Fibroblast of lung (primary cell): ENCODE measurements at regions not wholly inside any gene's neighbourhood (a gene's known extent, or its start where the extent isn't known, plus 50 kb on each side); places are given as distances from the start of the nearest gene placed in this dataset.

Source experiments
- CTCF ChIP-seq, 2 donors: IDR thresholded peaks in 1 of 2; conservative IDR thresholded peaks in 1 of 2; 1 replicate in 1 of 2; 2 replicates in 1 of 2; pipeline ENCODE4 v1.5.1; 2011 to 2012; ENCODE audit warnings: low read length in 2 of 2, control low read depth in 1 of 2, inconsistent platforms in 1 of 2, low read depth in 1 of 2, mild to moderate bottlenecking in 1 of 2
- EZH2 ChIP-seq: IDR thresholded peaks from 2 replicates; pipeline ENCODE4 v1.5.1; 2012; ENCODE audit warnings: low read length, control low read depth, mild to moderate bottlenecking; ENCODE audit errors: missing control alignments

- TF ChIP-seq CTCF (conservative IDR thresholded peaks at IDR 0.05 in 1 of 2, IDR thresholded peaks at IDR 0.05 in 1 of 2; ENCODE audit: low read depth in 1 of 2, low read length in 2 of 2) (no peak), EZH2 (no peak)
Measured at GRCh38 chr12:28053564-28053963, 81.0 kb upstream of the PTHLH start.
